Gastrocnemius medialis (tissue), 4 donors: ENCODE measurements at regions not wholly inside any gene's neighbourhood (a gene's known extent, or its start where the extent isn't known, plus 50 kb on each side); places are given as distances from the start of the nearest gene placed in this dataset.

Source experiments
- CTCF ChIP-seq, 5 experiments: fragments of 450-650 bp in 3 of 5; fragments of 200-600 bp in 2 of 5; sonication (generic) in 2 of 5; IDR thresholded peaks in 4 of 5; conservative IDR thresholded peaks in 1 of 5; 1 replicate in 4 of 5; 2 replicates in 1 of 5; pipeline ENCODE4 v1.5.1; 2016 to 2019; ENCODE audit warnings: antibody characterized with exemption in 5 of 5, mild to moderate bottlenecking in 3 of 5, moderate library complexity in 3 of 5
- POLR2A ChIP-seq, 2 donors: fragments of 450-650 bp; IDR thresholded peaks; one replicate each; pipeline ENCODE4 v1.6.1; 2017; ENCODE audit warnings: antibody characterized with exemption in 2 of 2, mild to moderate bottlenecking in 2 of 2, moderate library complexity in 2 of 2

GRCh38 chr5:39711821-39712220 is 287.0 kb upstream of the DAB2 start:
- TF ChIP-seq CTCF (IDR thresholded peaks at IDR 0.05 in 4 of 5, conservative IDR thresholded peaks at IDR 0.05 in 1 of 5): no peak
- TF ChIP-seq POLR2A (IDR thresholded peaks at IDR 0.05): no peak
